Vagina (tissue), 2 donors: ENCODE measurements at regions not wholly inside any gene's neighbourhood (a gene's known extent, or its start where the extent isn't known, plus 50 kb on each side); places are given as distances from the start of the nearest gene placed in this dataset.

ENCODE experiments used
- DNase-seq, 2 donors: peaks; one replicate each; pipeline ENCODE4 v3.0.0-alpha.2; 2017; ENCODE audit errors: extremely low spot score in 2 of 2
- H3K27ac ChIP-seq: fragments of 200-600 bp; sonication (generic); one replicate; pipeline ENCODE4 v1.5.1; 2019
- H3K27me3 ChIP-seq: fragments of 200-600 bp; sonication (generic); one replicate; pipeline ENCODE4 v1.5.1; 2019
- H3K36me3 ChIP-seq, 2 donors: fragments of 200-600 bp; sonication (generic); one replicate each; pipeline ENCODE4 v1.5.1; 2017 to 2019
- H3K4me1 ChIP-seq: fragments of 200-600 bp; sonication (generic); one replicate; pipeline ENCODE4 v1.5.1; 2019
- H3K4me3 ChIP-seq, 2 donors: fragments of 200-600 bp; sonication (generic); 1 replicate in 1 of 2; 2 replicates in 1 of 2; pipeline ENCODE4 v1.5.1; 2016 to 2019
- H3K9me3 ChIP-seq: fragments of 200-600 bp; sonication (generic); one replicate; pipeline ENCODE4 v1.5.1; 2019
- CTCF ChIP-seq, 3 experiments: fragments of 450-650 bp in 2 of 3; fragments of 200-600 bp in 1 of 3; sonication (generic) in 1 of 3; IDR thresholded peaks; one replicate each; pipeline ENCODE4 v1.5.1; 2017 to 2019; ENCODE audit warnings: antibody characterized with exemption in 3 of 3, mild to moderate bottlenecking in 2 of 3, moderate library complexity in 2 of 3
- POLR2A ChIP-seq, 2 donors: fragments of 450-650 bp; IDR thresholded peaks; one replicate each; pipeline ENCODE4 v1.6.1; 2017; ENCODE audit warnings: antibody characterized with exemption in 2 of 2, mild to moderate bottlenecking in 2 of 2, moderate library complexity in 2 of 2
- POLR2AphosphoS5 ChIP-seq, 2 donors: sonication (generic); formaldehyde crosslinking; IDR thresholded peaks; one replicate each; pipeline ENCODE4 v1.9.0; 2017; ENCODE audit warnings: antibody characterized with exemption in 2 of 2, mild to moderate bottlenecking in 2 of 2, low read depth in 1 of 2; ENCODE audit not compliant: insufficient read depth in 1 of 2
- intact Hi-C: fragments of 100-400 bp; cut with DNase I; formaldehyde crosslinking; loops from one replicate; pipeline ENCODE4 v1.15.1; 2023

DNA sequence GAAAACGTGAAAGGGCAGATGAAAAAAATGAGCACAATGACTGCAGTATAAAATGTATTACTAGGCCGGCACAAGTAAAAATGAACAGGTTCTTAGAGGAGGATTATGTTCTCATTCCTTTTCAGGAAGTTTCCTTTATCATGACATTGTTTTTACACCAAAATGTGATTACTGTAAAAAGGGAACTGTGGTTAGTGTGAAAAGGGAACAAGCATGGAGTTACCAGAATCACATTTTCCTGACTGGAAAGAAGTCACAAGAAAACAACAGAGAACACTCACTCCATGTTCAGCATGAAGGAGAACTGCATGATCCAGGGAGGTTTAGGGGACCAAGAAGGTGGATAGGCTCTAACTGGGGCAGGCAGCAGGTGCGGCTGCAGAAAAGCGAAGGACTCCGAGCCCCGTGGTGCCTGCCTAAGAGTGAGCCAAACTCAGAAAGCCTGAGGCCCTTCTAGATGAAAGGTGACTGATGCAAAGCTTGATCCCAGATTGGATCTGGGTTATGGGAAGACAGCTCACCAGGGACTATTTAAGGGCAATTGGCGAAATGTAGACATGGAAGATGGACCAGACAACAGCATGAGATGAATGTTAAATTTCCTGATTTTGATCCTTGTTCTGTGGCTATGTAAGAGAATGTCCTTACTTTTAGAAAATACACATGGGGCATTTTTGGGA lies 77.3 kb downstream of the CCR1 start:
- H3K27me3 ChIP-seq, result no peaks in the 10 kb centered on the region
- H3K4me1 ChIP-seq, result no peaks in the 10 kb centered on the region
- TF ChIP-seq POLR2AphosphoS5 (IDR thresholded peaks at IDR 0.05; ENCODE audit: insufficient read depth in 1 of 2, low read depth in 1 of 2) (no peak), POLR2A (IDR thresholded peaks at IDR 0.05) (no peak), CTCF (IDR thresholded peaks at IDR 0.05) (no peak)
- no peak for DNase-seq
- H3K36me3 ChIP-seq, result no peaks in the 10 kb centered on the region
- no peak overlapping the region for H3K4me3 ChIP-seq
- H3K27ac ChIP-seq, result no peak overlapping the region
- no peaks in the 10 kb centered on the region for H3K9me3 ChIP-seq
- intact Hi-C loops, result no loop called here

DNA sequence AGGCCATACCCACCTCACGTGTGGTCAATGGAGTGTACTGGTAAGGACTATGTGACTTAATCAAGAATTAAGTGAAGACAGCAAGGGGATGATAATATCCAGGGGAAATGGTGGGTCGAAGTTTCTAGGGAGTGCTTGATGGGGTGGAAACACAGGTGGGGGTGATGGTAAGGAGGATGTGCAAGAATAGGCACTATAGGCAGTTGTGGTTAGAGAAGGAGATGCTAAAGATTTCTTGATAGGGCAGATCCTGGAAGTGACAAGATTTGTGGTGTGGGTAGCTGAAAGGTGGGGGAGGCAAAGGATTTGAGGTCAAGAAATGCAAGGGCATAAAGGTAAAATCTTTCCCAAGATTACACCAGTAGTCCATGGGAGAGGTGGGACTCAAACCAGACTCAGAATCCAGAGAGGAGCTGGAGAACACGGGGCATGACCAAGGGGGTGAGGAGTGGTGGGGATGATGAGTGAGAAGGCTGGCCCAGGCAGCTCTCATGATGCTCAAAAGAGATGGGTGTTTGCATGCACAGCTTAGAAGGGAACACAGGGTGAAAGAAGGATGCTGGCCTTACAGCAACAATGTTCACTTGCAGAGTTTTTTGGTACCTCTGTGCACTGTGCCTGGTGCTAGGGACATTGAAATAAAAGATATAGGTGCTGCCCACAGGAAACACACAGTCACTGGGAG lies 78.4 kb downstream of the CCR1 start:
- no peak for TF ChIP-seq CTCF (IDR thresholded peaks at IDR 0.05)
- no peak for TF ChIP-seq POLR2A (IDR thresholded peaks at IDR 0.05)
- TF ChIP-seq POLR2AphosphoS5 (IDR thresholded peaks at IDR 0.05; ENCODE audit: insufficient read depth in 1 of 2, low read depth in 1 of 2), result no peak
- Histone ChIP-seq H3K4me1 (no peaks in the 10 kb centered on the region), H3K27ac (no peak overlapping the region), H3K36me3 (no peaks in the 10 kb centered on the region), H3K9me3 (no peaks in the 10 kb centered on the region), H3K27me3 (no peaks in the 10 kb centered on the region), H3K4me3 (no peak overlapping the region)
- intact Hi-C loops, result no loop called here
- DNase-seq, result no peak

GRCh38 chr3:46127503-46127902 lies 80.6 kb downstream of the CCR1 start:
- intact Hi-C loops, result no loop called here
- H3K27me3 ChIP-seq, result no peaks in the 10 kb centered on the region
- TF ChIP-seq POLR2A (IDR thresholded peaks at IDR 0.05) (no peak), POLR2AphosphoS5 (IDR thresholded peaks at IDR 0.05; ENCODE audit: insufficient read depth in 1 of 2, low read depth in 1 of 2) (no peak)
- no peak for DNase-seq
- no peak overlapping the region for H3K27ac ChIP-seq
- no peak overlapping the region for H3K4me3 ChIP-seq
- no peaks in the 10 kb centered on the region for H3K9me3 ChIP-seq
- no peaks in the 10 kb centered on the region for H3K36me3 ChIP-seq
- peaks cover 7% of the 10 kb centered on the region for H3K4me1 ChIP-seq

DNA sequence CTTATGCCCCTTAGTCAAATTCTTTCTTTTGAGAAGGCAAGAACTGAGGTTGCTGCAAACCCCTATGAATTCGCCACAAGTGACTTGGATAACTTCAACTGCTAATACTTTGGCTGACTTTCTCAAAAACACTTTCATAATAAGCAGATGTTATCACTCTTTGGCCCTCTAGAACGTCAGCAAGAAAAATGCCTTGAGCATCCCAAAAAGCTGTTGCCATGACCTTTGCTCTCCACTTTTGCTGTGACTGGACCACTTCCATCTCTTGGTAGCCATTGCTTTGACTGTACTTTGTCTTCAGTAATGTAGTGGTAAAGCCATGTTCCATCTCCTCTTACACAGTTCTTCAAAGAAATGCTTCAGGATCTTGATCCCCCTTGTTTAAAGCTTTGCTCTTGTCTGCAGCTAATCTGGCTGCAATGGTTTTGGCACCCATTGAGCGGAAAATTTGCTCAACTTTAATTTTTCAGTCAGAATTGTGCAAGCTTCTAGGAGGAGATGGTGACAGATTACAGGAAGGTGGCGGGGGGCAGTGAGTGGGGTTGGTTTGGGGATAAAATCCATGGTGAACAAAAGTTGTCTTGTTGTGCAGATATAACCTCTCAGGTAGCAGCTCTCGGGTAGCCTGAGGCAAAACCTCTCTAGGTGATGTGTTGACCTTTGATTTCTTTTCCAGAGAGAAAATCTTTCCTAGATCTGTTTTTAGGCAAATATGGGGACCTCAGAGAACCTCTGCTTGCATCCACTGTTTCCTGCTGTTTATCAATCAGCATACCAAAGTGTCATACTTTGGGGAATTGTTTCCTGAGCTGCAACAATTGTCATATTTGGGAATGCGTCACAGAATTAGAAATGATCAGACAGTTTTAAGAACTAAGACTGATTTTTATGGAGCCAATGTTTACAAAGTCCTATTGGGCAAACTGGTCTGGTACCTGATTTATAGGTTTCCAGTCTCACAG lies 83.6 kb downstream of the CCR1 start:
- intact Hi-C loops, result no loop called here
- TF ChIP-seq POLR2AphosphoS5 (IDR thresholded peaks at IDR 0.05; ENCODE audit: insufficient read depth in 1 of 2, low read depth in 1 of 2) (no peak), POLR2A (IDR thresholded peaks at IDR 0.05) (no peak), CTCF (IDR thresholded peaks at IDR 0.05) (no peak)
- DNase-seq, result no peak
- H3K9me3 ChIP-seq, result no peaks in the 10 kb centered on the region
- H3K36me3 ChIP-seq, result no peaks in the 10 kb centered on the region
- no peak overlapping the region for H3K4me3 ChIP-seq
- no peaks in the 10 kb centered on the region for H3K27me3 ChIP-seq
- H3K27ac ChIP-seq, result no peak overlapping the region
- peaks cover 7% of the 10 kb centered on the region for H3K4me1 ChIP-seq

DNA sequence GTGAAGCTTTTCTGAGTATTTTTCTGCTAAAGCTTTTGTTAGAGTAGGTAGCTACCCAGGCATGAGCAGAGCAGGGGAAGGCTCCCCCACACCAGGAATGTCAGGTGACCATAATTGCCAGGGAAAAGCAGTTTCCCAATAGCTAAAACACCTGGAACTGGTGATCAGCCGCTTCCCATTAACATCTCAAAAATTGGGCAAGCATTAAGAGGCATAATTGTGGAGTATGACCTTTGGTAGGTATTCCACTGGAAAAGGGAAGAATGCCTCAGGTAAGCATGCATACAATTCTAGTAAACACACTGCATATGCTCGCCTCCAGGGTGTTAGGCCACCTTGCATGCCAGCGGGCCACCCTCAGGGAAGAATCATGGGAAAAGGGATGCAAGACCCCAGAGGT lies 84.5 kb downstream of the CCR1 start:
- Histone ChIP-seq H3K27me3 (no peaks in the 10 kb centered on the region), H3K4me3 (no peak overlapping the region), H3K9me3 (no peaks in the 10 kb centered on the region), H3K36me3 (no peaks in the 10 kb centered on the region), H3K27ac (no peak overlapping the region), H3K4me1 (peaks cover 7% of the 10 kb centered on the region)
- DNase-seq, result no peak
- intact Hi-C loops, result no loop called here
- TF ChIP-seq CTCF (IDR thresholded peaks at IDR 0.05), result no peak
- TF ChIP-seq POLR2A (IDR thresholded peaks at IDR 0.05), result no peak
- TF ChIP-seq POLR2AphosphoS5 (IDR thresholded peaks at IDR 0.05; ENCODE audit: insufficient read depth in 1 of 2, low read depth in 1 of 2), result no peak
